Left forelimb (tissue), 1 donor: ENCODE measurements at regions not wholly inside any gene's neighbourhood (a gene's known extent, or its start where the extent isn't known, plus 50 kb on each side); places are given as distances from the start of the nearest gene placed in this dataset.

Source experiments
- DNase-seq: peaks from one replicate; pipeline ENCODE4 v3.0.0-alpha.2; 2018; ENCODE audit warnings: low spot score

DNA sequence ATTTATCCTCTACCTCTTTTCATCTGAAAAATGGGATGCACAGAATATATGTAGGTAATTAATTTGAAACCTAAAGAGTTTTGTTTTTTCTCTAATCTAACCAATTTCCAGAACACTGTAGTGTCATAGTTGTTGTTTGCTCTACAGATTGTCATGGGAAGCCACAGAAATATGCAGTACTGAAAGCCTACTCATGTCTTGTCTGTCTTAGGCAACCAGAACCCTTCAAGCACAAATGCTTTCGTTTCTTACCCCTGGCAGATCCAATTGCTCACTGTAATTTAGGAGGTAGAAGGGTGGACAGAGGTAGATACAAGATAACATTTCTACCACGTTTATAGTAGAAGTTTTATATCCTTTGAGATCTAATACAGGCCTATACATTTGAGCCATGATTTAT is 330.2 kb upstream of the NOVA1 start:
- no peak for DNase-seq

DNA sequence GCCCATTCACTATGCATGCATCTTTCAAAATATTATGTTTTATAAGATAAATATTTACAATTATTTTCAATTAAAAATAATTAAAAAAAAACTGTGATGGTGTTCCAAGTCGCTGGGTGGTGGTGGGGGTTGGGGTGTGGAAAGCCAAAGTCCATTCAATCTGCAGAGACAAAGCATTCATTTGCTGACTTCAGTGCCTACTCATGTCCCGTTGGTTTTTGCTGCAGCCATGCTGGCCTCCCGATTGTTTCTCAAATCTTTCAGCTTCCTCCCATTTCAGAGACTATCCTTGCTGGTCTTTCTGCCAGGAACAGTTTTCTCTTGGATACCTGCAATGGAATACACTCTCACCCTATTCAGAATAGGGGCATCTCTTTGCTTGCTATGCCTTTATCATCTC is 331.5 kb upstream of the NOVA1 start:
- no peak for DNase-seq

DNA sequence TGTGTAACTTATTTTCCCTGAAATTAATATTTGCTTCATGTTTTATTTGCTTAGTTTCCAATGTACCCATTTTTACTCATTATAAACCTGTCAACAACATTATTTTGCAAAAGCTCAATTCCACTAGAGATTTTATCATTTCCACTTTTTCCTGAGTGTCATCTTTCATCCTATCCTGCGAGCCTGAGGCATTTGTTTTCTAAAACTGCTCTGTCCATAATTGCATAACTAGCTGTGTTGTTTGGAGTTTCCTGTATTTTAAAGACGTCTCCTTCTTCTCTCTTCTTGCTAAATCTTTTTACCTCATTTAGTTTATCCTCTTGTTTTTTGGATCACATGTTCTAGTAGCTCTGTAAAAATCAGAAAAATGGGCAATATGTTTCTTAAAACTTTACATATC is 332.7 kb upstream of the NOVA1 start:
- DNase-seq, result no peak

DNA sequence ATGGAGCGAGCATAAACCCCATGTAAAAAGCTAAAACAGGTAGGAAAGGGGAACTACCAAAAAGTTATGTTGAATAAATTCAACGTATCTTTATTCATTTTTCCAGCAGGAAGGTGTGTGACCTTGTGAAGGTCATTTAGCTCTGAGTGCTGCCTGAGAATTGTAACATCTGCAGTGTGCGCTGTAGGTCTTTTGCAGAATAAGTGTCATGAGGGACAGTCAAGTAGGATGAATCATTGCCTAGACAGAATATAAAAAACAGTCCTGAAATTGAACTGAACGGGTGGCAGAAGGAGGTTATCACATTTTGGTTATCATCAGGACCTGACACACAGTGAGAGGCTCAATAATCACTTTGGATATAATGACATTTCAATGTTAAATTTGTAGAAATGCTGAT is 334.8 kb upstream of the NOVA1 start:
- no peak for DNase-seq

DNA sequence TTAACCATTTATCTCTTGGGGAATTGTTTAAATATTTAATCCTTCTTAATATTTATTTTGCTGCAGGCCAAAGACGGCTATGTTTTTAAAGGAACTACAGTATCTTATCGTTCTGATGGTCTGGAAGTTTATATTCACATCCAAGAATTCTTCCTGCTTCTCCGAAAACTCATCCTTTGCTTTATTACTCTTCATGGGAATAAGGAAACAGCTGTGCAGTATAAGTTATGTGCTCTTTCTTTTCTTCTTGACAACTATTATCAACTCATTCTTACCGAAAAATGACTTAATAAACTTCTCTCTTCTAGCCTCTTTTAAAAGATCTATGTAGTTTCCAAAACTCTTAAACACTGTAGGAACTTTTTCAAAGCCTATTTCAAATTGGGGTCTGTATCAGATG is 335.6 kb upstream of the NOVA1 start:
- DNase-seq, result no peak

DNA sequence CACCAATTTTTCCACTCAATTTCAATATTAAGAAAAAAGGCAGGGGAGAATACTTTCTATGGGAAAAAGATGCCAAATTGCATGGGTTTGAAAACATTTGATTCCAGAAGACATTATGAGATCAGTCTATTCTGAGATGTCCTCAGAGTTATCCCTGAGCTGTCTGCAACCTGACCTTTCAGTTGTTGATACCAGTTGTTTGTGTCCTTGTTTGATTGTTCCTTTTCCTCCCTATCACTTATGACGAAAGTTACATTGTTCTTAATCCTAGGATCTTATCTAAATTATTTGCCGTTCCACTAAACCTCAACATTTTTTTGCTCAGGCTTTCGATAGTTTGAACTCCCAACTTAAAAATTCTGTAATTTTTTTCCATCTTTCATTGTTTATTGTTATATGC is 336.3 kb upstream of the NOVA1 start:
- no peak for DNase-seq

DNA sequence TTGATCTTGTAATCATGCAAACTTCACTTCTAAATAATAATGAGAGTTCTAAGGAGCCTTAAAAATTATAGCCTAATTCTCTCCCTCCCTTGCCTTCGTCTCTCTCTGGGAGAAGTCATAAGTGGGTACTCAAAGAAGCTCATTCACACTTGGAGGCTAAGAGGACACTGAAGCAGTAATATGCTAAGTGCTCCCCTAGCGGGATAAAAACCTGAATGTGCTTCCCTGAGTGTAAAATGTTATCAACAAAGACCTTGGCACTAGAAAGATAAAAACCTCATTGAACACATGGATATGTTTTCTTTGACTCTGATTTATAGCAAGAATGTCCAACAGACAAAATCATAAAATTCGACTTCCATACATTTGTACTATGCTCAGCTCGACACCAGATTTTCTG is 337.9 kb upstream of the NOVA1 start:
- DNase-seq, result no peak

DNA sequence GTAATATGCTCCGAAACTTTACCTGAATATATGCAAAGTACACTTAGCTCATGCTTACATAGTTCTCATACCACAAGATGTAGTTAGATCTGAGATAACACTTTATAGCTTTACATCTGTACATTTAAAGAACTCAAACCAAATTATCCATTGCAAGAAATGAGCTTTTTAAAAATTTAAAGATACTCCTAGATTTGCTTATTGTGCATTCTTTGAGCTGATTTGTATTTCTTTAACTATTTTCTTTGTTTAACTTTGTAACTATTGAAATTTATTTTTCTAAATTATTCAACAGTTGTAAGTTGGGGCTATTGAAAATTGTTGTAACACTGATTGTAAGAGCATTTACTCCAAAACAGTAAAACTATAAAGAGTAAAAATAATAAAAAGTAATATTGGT is 340.2 kb upstream of the NOVA1 start:
- DNase-seq, result no peak

DNA sequence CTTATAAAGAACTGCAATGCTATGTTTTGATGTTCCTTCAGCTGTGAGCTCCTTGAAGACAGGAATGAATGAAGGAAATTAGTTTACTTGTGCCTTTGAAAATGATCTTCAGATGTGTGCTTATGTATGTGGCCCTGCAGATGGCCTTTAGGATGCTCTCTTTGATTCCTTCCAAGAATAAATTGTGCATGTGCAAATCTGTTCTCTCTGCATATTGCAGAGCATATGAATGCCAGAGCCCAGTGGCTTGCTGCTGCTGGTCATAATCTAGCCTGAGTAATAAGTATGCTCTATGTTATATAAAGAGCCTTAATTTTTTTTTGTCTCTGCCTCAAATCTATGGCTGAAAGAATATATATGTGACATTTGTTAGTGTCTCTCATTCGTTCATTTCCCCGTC is 341.9 kb upstream of the NOVA1 start:
- DNase-seq, result no peak

DNA sequence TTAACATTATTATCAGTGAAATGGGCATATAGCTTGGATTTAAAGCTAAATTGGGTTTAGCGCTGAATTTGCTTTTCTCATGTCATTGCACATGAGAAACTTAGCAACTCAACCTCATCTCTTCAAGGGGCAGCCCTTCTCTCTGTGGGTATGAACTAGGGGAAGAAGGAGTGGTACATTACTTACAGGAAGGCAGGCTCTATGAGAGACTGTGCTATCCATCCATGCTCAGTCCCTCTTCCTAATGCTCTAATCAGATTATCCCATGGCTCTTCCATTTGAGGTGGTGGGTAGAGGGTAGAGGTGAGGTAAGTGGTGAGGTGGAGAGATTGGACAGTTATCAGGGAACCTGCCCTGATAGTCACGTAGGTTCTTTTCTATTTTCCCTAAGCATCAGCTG is 343.7 kb upstream of the NOVA1 start:
- DNase-seq, result no peak

DNA sequence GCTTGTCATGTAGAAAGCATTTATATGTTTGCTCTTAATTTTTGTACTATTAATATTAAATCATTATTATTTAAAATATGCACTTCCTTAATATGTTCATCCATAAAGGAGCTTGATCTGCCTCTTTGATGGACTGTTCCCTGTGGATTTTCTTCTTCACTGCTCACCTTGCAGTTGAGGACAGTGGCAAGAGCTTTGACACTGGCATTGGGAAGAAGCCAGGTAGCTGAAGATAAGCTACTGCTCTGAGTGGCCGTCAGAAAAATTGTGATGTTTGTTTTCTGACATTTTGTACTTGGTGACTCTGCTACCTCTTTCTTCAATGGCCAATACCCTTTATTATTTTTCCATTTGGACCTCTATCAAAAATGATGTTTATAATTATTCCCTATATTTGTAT is 349.4 kb upstream of the NOVA1 start:
- DNase-seq, result no peak

DNA sequence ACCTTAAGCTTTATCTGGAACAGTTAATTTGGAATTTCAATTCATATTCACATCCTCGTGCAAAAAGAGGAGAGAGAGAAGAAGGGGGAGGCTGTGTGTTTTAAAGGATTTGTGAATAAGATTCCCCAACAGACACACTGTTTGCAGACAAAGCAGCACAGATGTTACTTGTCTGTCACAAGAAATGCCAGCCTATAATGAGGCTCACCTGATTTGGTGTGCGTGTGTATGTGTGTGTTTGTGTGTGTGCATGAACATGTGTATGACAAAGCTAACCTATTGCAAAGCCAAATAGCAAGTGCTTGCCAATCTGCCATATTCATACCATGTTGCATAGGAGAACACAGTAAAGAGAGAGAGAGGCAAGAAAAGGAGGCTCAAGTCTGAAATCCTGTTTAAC is 361.6 kb upstream of the NOVA1 start:
- no peak for DNase-seq

DNA sequence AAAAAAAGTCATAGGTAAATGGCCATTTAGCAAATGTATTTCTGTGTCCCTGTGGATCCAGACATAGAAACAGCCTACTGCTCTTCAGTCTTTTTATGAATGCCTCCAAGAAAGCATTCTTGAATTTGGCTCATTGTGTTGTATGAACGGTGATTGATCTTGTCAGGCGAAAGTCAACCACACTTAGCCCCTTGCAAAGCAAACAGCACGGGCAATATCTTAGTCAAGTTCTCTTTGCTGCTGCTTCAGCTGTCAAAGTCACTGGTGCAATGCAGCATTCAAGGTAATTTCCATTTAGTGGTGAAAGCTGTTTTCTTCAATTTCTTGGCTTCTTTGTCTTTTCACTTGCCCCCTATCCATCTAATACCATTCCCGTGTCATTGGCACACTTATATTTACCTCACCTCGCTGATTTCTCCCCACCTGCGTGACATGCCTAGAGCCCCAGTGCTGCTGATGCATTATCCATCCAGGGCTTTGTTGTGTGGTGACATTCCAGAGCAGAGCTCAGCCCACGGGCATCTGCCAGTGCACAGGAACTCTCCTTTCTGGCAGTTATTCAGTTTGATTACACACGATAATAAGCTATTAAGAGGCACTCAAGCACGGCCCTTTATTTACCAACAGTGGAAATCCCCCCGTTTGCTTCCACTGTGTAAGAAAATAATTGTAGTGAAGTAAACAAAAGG is 362.3 kb upstream of the NOVA1 start:
- DNase-seq, result no peak

DNA sequence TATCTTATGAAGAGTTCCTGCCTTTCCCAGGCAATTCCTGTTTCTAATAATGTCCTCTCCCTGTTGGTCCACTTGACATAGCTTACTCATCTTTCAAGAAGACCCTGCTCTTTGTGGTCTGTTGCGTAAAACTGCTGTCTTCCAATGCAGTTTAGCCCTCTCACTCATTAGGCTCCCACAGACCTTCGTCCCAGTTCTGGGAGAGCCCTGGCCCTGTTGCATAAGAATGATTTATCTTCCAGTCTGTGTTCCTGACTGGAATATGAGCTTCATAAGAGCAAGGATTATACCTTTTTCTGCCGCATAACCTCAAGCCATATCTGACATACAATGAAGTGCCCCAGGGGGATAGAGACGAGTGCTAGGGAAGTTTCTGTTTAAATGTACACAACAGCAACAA is 365.9 kb upstream of the NOVA1 start:
- DNase-seq, result no peak

DNA sequence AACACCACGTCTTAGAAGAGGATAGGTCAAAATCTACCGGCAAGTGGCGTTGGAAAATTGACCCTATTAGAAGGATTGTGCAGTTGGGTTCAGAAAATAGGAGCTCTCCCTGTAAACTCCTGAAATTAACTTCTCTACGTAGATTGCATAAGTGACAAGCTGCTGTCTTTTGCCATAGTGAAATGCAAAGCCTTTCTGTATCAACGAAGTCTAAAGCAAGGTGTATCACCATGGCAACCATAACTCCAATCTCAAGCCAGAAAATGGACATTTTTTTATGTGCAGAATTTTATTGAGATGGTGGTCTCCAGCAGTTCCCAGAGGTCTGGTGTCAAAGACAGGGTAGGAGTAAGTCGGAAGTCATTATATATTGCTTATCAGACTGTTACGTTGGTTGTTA is 367.7 kb upstream of the NOVA1 start:
- DNase-seq, result no peak

DNA sequence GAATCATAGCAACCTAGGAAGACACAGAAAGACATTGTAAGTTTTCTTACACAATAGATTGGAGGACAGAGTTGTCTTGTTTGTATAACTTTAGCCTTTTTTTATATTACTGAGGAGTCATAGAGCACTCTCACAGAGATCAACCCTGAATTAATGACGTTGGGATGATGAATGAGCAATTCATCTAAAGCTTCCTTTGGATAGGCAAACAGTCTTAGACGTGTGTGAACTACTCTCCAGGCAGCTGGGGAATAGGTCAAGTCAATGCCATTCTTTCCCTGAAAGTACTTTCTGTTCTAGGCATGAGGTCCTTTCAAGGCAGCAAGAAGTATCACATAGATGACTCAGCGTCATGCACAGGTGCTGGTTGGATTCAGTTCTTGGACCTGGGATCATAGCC is 369.1 kb upstream of the NOVA1 start:
- DNase-seq, result no peak

DNA sequence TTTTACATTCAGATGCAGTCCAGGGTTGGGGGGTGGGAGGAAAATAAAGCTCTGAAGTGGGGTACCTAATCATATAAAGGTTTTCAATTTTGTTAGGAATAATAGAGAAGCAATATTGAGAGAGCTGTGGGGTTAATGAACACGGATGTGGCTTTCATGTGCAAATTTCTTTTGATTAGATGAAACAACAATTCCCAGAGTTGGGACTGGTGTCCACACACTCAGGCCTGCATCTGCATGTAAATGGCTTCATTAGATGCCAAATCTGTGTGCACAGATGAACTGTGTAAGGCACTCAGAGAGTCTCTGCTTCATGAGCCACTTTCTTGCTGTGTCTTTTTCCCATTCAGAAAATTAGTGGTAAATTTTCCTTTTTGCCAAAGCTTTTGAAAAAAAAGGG is 377.1 kb upstream of the NOVA1 start:
- no peak for DNase-seq

DNA sequence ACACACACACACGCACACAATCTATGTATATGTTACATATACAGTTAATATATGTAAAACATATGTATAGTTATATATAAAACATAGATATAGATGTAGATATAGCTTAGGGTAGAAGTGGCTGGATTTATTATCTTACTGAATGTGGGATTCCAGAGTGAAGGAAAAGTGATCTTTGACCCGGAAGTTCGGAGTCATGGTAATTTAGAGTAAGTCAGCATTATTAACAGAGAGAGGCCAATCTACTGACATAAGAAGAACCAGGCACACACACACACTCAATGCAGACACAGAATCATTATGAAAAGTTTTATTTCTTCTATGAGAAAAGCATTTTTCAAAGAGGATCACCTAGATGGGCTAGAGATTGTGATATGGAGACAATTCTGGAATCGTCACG is 384.2 kb upstream of the NOVA1 start:
- no peak for DNase-seq

DNA sequence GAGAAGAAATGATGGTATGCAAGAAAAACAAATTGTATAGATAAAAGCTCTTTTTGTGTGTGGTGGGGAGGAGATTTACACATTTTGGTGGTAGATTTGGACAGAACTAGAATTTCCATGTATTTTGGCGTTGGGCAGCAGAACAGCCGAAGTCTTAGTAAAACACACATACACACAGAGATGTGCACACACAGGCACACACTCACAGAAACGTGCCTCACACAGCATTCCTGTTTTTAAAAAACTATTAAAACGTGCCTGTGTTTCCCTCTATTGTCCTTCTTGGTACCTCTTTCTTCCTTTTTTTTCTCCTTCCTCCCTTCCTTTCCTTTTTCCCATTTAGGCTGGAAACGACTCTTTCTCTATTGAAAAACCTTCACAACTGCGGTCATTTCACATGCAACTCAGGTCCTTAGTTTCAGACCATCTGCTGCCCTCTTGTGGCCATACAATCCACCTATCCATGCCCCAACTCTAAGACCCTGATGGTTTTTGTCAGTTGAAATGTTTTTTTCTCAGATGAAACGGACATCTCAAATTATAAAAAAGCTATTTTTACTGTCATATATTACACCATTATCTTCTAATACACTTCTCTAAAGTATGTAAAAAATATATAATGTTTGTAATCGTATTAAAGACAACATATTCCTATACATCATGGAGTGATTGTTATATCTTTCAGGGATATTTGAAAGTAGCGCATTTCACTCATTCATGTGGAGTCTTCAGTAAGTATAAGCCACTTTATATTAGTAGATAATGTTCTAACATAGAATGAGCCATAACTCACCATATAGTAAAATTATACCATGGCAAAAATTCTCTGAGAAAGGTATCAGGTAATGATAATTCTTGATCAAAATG is 386.7 kb upstream of the NOVA1 start:
- DNase-seq, result no peak

DNA sequence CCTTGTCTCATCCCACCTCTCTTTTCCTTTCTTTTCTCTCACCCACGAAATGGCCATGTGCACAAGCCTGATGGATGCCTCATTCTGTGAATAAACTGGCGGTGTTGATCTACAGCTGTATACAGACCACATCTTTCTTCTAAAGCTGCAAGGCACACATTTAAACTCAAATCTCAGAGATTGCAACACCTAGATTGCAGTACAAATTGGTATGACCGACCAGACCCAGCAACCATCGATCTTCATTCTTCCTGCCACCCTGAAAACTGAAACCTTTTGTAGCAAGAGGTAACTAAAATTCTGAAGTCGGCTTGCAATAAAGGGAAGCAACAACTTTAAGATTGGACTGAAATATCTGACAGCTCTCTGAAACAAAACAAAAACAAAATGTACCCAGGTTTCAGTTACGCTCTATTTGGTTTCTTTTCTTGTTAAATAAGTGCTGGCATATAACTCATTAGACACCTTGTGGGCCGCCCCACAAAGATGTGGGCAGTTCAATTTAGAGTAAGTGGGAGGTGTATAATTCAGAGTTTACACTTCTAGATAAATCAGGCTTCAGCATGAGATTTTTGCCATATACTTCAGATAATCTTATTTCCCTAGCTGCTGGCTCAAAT is 390.0 kb upstream of the NOVA1 start:
- DNase-seq, result no peak

DNA sequence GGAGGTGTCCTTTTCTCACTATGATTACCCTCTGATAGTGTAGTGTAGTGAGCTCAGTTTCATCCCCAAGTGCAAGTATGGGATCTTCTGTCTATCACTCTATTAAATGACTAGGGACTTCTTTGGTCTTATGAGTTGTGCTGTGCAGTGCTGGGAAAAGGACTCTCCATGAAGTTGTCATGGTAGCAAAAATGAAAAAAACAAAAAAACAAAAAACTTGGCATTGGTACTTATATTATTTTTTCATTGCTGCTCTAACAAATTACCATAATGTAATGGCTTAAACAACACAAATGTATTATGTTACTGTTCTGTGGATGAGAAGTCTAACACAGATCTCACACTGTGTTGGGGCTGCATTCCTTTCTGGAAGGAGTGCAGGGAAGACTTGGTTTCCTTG is 393.1 kb upstream of the NOVA1 start:
- no peak for DNase-seq

DNA sequence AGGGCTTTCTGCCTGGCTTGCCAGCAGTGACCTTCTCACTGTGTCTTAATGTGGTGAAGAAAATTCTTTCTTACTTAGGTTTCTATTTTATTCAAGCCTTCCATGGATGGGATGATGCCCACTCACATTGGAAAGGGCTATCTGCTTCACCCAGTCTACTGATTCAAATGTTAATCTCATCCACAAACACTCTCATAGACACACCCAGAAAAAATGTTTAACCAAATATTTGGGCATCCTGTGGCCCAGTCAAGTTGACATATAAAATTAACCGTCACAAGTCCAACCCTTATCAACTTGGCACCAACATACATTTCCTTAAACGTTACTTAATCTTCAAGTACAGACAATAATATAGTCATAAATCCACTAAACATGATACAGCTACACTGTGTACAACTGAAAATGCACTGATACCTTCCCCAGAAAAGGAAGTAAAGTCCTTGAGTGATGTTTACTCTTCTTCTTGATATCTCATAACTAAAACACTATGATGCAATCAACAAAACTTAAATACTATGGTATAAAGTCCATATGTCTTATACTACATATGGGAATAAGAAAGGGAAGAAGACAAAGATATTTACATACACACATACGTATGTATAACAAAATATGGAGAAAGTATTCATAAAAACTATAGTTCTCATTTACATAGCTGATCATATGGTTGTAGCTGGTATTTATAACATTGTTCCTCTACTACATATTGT is 394.7 kb upstream of the NOVA1 start:
- no peak for DNase-seq

DNA sequence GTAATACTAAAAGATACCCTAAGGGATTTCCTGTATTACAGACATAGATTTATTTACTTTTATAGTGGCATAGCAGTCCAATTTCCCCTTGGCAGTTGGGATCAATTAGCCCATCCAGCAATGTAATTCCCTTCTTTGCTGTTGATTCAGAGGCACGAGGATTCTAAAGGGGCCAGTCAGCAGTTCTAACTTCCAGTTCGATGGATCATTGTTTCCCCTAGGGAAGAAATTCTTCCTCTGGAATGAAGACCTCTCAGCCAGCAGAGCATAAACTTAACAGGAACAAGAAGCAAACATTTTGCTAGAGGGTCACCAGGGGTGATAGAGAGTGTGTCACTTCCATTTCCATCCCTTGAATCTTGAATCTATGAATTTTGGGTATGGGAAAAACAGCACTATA is 395.7 kb upstream of the NOVA1 start:
- DNase-seq, result no peak
